Skeletal muscle tissue (tissue), 3 donors: ENCODE measurements at regions not wholly inside any gene's neighbourhood (a gene's known extent, or its start where the extent isn't known, plus 50 kb on each side); places are given as distances from the start of the nearest gene placed in this dataset.

Experiments
- H3K27ac ChIP-seq: one replicate; pipeline ENCODE4 v1.7.0; 2013; ENCODE audit warnings: mild to moderate bottlenecking, low read depth, low read length, inconsistent platforms
- H3K27me3 ChIP-seq, 3 donors: one replicate each; pipeline ENCODE4 v1.7.0; 2013; ENCODE audit warnings: low read length in 3 of 3; ENCODE audit not compliant: control insufficient read depth in 3 of 3, insufficient read depth in 3 of 3
- H3K36me3 ChIP-seq, 3 donors: one replicate each; pipeline ENCODE4 v1.7.0; 2013; ENCODE audit warnings: low read length in 3 of 3; ENCODE audit not compliant: control insufficient read depth in 3 of 3, insufficient read depth in 3 of 3
- H3K4me1 ChIP-seq, 3 donors: one replicate each; pipeline ENCODE4 v1.7.0; 2013; ENCODE audit warnings: low read length in 3 of 3, mild to moderate bottlenecking in 3 of 3; ENCODE audit not compliant: control insufficient read depth in 3 of 3, insufficient read depth in 3 of 3
- H3K4me3 ChIP-seq, 3 donors: one replicate each; pipeline ENCODE4 v1.7.0; 2013; ENCODE audit warnings: low read length in 3 of 3
- H3K9ac ChIP-seq, 3 donors: one replicate each; pipeline ENCODE4 v1.7.0; 2013; ENCODE audit warnings: low read length in 3 of 3, mild to moderate bottlenecking in 3 of 3, moderate library complexity in 2 of 3, low read depth in 1 of 3
- H3K9me3 ChIP-seq, 3 donors: one replicate each; pipeline ENCODE4 v1.7.0; 2013; ENCODE audit warnings: low read length in 3 of 3; ENCODE audit not compliant: control insufficient read depth in 3 of 3
- donor health status: Osteomylitis.

DNA sequence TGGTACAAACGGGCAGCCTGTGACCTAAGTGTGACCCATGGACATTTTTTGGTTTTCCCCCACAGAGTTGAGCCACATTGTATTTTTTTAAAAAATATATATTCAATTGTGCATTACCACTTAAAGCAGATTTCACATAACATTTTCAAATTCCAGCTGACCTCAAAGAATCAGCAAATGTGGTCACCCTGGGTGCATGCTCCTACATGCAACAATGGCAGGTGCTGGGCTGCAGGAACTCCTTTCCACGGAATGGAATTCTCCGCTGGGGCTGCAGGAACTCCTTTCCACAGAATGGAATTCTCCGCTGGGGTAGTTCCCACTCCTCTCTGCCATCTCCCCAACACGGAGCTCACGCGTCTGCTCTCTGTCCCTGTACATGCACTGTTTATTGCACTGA is 68.7 kb downstream of the MAP10 start:
- H3K27ac ChIP-seq, result no peak overlapping the region
- no peak overlapping the region for H3K9ac ChIP-seq
- H3K4me1 ChIP-seq, result peaks cover 0 to 7% (median 3%) of the 10 kb centered on the region in 3 donors
- H3K27me3 ChIP-seq, result no peaks in the 10 kb centered on the region
- no peaks in the 10 kb centered on the region for H3K9me3 ChIP-seq
- H3K36me3 ChIP-seq, result no peaks in the 10 kb centered on the region
- H3K4me3 ChIP-seq, result no peak overlapping the region

DNA sequence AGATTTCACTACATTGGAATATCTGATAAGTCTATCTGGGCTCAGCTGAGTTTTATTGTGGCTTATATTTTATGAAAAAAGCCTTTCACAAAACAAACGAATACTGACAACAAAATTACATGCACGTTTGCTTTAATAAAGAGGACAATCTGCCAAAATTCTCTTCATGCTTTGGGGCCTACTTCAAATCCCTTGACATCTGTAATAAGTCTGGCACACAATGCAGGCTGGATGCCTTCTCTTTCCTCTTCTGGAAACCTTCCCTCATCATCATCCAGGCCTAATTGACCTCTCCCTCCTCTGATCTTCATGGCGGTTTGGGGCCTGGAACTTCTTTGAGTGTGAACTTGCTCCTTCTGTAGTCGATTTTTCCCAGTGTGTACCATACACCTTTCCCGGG is 70.3 kb downstream of the MAP10 start:
- Histone ChIP-seq H3K9me3 (no peaks in the 10 kb centered on the region), H3K9ac (no peak overlapping the region), H3K27me3 (no peaks in the 10 kb centered on the region), H3K27ac (no peak overlapping the region), H3K36me3 (no peaks in the 10 kb centered on the region), H3K4me1 (peaks cover 0 to 7% (median 3%) of the 10 kb centered on the region in 3 donors), H3K4me3 (no peak overlapping the region)

DNA sequence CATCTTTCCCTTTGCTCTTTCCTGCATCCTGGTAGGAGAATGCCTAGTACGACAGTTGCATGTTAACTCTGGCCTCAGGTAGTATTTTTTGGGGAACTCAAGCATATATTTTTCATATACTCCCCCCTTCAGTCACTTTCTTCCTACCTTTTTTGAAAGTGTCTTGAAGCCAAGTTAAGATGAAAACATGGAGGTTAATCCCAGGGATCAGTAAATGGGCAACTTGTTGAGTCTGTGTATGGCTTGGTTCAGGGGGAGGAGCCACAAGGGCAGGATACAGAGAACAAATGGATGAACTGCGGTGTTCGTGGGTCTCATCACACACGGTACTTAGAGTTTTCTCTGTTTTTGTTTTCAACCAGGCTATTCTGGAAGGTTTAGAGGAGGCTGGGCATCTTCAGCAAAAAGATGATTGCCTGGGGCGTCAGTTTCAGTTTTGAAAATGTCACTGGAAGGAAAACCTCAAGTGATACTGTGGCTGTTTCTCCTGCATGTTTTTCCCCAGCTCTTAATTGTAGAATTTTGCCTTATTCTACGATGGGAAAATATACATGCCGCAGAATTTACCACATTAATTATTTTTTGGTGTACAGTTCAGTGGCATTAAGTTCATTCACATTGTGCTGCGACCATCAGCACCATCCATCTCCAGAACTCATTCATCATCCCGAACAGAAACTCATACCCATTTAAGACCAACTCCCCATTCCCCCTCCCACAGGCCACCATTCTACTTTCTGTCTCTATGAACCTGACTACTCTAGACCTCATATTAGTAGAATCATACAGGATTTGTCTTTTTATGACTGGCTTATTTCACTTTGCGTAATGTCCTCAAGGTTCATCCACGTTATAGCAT is 71.5 kb downstream of the MAP10 start:
- Histone ChIP-seq H3K27ac (no peak overlapping the region), H3K4me3 (no peak overlapping the region), H3K27me3 (no peaks in the 10 kb centered on the region), H3K4me1 (peaks cover 0 to 7% (median 3%) of the 10 kb centered on the region in 3 donors), H3K9ac (no peak overlapping the region), H3K9me3 (no peaks in the 10 kb centered on the region), H3K36me3 (no peaks in the 10 kb centered on the region)

DNA sequence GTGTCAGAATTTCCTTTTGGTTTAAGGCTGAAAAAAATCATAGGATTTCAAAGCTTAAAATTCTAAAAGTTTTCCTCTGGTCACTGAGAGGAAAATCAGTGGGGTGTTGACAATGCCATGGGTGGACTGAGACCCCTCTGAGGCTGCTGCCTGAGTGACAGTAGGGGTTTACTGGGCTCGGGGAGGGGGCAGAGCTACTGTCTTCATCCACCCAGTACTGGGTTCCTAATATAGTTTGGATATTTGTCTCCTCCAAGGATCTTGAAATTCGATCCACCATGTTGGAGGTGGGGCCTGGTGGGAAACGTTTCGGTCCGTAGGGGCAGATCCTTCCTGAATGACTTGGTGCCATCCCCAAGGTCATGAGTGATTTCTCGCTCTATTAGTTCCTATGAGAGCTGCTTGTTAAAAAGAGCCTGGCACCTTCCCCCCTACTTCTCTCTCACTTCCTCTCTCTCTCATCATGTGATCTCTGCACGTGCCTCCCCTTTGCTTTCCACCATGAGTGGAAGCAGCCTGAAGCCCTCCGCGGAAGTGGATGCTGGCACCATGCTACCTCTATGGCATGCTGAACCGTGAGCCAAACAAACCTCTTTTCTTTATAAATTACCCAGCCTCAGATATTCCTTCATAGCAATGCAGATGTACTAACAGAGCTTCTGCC is 72.3 kb downstream of the MAP10 start:
- Histone ChIP-seq H3K4me3 (no peak overlapping the region), H3K9me3 (no peaks in the 10 kb centered on the region), H3K27me3 (no peaks in the 10 kb centered on the region), H3K9ac (no peak overlapping the region), H3K36me3 (no peaks in the 10 kb centered on the region), H3K27ac (no peak overlapping the region), H3K4me1 (peaks cover 0 to 7% (median 3%) of the 10 kb centered on the region in 3 donors)

DNA sequence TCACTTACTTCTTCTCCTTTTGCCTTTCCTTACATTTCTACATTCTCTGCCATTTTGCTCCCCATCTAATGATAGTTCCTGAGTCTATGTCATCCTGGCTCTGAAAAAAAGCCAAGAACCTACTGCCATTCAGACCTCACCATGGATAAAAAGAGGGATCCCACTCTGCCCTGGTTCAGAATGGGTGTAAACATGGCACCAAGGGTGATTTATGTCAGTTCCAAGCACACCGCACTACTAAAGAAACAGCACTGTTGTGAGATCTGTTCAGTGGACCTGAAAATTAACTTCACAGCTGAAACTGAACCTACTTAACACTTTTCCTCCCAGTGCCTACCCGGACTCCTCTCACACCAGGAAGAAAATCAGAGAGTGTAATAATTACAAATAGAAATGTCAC is 72.3 kb upstream of the NTPCR start:
- Histone ChIP-seq H3K27ac (no peak overlapping the region), H3K27me3 (no peaks in the 10 kb centered on the region), H3K36me3 (no peaks in the 10 kb centered on the region), H3K4me3 (no peak overlapping the region), H3K9ac (no peak overlapping the region), H3K4me1 (peaks cover 0 to 7% (median 3%) of the 10 kb centered on the region in 3 donors), H3K9me3 (no peaks in the 10 kb centered on the region)

DNA sequence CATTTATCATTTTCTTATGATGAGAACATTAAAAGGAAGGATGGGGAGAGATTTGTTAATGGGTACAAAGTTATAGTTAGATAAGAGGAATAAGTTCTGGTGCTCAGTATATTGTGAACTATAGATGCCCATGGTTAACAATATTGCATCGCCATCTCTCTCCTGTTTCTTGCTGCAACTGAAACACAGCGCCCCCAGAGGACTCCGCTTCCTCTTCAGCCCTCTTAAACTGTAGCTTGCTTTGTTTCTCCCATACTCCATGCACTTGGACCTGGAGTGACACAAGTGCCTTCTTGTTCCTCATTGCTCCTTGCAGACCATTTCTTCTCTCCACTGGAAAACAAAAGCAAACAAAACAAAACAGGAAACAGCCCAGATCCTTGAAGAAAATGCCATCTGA is 70.1 kb upstream of the NTPCR start:
- H3K36me3 ChIP-seq, result no peaks in the 10 kb centered on the region
- no peaks in the 10 kb centered on the region for H3K27me3 ChIP-seq
- no peaks in the 10 kb centered on the region for H3K9me3 ChIP-seq
- no peak overlapping the region for H3K9ac ChIP-seq
- no peak overlapping the region for H3K4me3 ChIP-seq
- H3K27ac ChIP-seq, result no peak overlapping the region
- H3K4me1 ChIP-seq, result peaks cover 0 to 7% (median 7%) of the 10 kb centered on the region in 3 donors

DNA sequence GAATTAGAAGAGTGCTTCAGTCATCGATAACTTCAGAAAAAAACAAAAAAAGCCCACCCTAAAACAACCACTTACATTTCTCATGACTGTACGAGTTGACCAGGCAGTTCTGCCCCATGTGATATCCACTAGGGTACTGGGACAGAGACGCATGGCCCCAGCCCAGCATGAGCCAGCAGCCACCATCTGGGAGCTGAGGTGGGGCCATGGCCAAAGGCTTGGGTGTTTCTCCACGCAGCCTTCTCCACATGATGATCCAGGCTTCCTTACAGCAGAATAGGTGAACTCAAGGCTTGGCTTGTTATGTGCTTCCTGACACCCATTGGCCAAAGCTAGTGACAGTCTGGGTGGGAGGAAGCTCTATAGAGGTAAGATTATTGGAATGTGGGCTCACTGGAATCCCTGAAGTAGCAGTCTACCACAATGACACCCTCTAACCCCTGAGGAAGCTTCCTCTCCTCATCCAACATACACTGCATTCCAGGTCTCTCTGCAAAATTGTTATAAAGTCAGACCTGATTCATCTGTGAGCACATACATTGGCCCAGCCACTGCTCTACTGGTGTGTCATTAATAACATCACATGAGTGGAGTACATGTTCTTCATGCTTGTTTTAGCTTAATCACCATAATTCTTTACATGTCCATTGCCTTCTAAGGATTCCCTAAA is 66.3 kb upstream of the NTPCR start:
- H3K36me3 ChIP-seq, result no peaks in the 10 kb centered on the region
- H3K4me1 ChIP-seq, result peaks cover 0 to 4% (median 0%) of the 10 kb centered on the region in 3 donors
- no peak overlapping the region for H3K4me3 ChIP-seq
- no peak overlapping the region for H3K27ac ChIP-seq
- H3K9me3 ChIP-seq, result no peaks in the 10 kb centered on the region
- no peaks in the 10 kb centered on the region for H3K27me3 ChIP-seq
- H3K9ac ChIP-seq, result no peak overlapping the region

DNA sequence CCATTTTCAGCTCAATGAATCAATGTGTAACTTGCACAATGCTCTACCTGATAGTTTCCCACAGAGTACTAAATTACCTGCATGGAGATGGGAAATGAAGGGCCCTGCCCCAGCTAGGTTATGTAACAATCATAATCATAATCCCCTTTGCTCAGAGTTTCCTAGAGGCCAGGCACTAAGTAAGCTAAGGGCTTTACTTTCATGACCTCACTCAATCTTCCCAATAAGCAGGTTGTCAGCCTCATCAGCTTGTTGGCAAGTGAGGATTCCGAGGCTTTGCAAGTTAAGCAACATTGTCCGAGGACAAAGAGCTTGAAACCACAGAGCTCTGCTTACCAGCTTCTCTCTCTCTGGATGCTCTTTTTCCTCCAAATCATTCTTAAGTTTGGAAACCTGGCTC is 64.1 kb upstream of the NTPCR start:
- no peak overlapping the region for H3K9ac ChIP-seq
- H3K9me3 ChIP-seq, result no peaks in the 10 kb centered on the region
- no peaks in the 10 kb centered on the region for H3K36me3 ChIP-seq
- no peak overlapping the region for H3K27ac ChIP-seq
- H3K4me1 ChIP-seq, result peaks cover 0 to 16% (median 8%) of the 10 kb centered on the region in 3 donors
- no peak overlapping the region for H3K4me3 ChIP-seq
- H3K27me3 ChIP-seq, result no peaks in the 10 kb centered on the region

DNA sequence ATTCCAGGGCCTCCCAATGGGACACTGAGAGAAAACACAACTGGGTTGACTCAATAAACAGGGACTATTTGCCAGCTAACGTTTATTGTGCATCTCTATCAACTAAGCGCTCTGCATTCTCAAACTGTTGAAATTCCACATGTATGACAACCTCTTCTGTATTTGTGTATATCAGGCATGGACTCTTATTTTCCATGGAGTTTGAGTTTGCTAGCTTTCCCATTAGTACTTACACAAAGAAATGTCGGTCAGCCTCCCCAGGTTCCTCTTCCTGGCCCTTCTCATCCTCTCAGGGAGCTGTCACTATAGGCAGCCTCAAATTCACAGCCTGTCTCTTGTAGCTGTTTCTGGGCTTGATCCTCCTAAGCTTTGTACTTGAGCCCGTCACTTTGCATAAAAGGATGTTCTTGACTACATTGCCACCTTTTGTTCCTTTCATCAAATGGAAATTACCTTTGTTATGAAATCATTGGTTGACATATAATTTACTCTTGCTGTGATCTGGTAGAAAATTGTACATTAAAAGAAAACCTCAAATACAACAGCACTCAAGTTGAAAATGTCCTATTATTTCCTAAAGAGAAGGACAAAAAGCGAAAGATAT is 60.0 kb upstream of the NTPCR start:
- no peak overlapping the region for H3K4me3 ChIP-seq
- H3K27ac ChIP-seq, result peak overlapping the region; percentile 81

More for the DNA sequence above, 60.0 kb upstream of the NTPCR start:
- H3K36me3 ChIP-seq, result no peaks in the 10 kb centered on the region
- peaks cover 3 to 23% (median 8%) of the 10 kb centered on the region in 3 donors for H3K4me1 ChIP-seq
- H3K9me3 ChIP-seq, result peaks cover 0 to 2% (median 0%) of the 10 kb centered on the region in 3 donors
- H3K27me3 ChIP-seq, result no peaks in the 10 kb centered on the region
- peak overlapping the region in 1 of 3 donors; percentile 1 for H3K9ac ChIP-seq
